Activated B cell treated with CpG ODN at 0.5 μM for 24 hours (primary cell): ENCODE measurements at regions not wholly inside any gene's neighbourhood (a gene's known extent, or its start where the extent isn't known, plus 50 kb on each side); places are given as distances from the start of the nearest gene placed in this dataset.

Experiments
- ATAC-seq: fragments of 200-7000 bp; cut with Tn5 transposase; one replicate; pipeline ENCODE4 v1.10.0; 2021; ENCODE audit warnings: low read depth, mild to moderate bottlenecking, moderate library complexity
- CTCF ChIA-PET: fragments of 350-600 bp; sonication (Branson Sonifier 250); formaldehyde crosslinking; loops from one replicate; lab custom pipeline; 2021; ENCODE audit warnings: antibody characterized with exemption; lab: Charles Lee
- POLR2A ChIA-PET: fragments of 350-600 bp; sonication (Branson Sonifier 250); formaldehyde crosslinking; loops from one replicate; lab custom pipeline; 2021; ENCODE audit warnings: antibody characterized with exemption; lab: Charles Lee
- DNase-seq: peaks from one replicate; pipeline ENCODE4 v3.0.0; 2022
- H3K27ac Mint-ChIP-seq: one replicate; pipeline ENCODE4 v1.8.0; 2020; ENCODE audit warnings: mixed read lengths
- H3K27me3 Mint-ChIP-seq: one replicate; pipeline ENCODE4 v1.8.0; 2021; ENCODE audit warnings: mixed read lengths
- H3K36me3 Mint-ChIP-seq: one replicate; pipeline ENCODE4 v1.8.0; 2021; ENCODE audit warnings: low read depth, mixed read lengths
- H3K4me1 Mint-ChIP-seq: one replicate; pipeline ENCODE4 v1.8.0; 2021; ENCODE audit warnings: mixed read lengths
- H3K4me3 Mint-ChIP-seq: one replicate; pipeline ENCODE4 v1.8.0; 2020; ENCODE audit warnings: mild to moderate bottlenecking, mixed read lengths
- H3K9me3 Mint-ChIP-seq: one replicate; pipeline ENCODE4 v1.8.0; 2020; ENCODE audit warnings: mixed read lengths
- CTCF ChIP-seq: fragments of 200-600 bp; IDR thresholded peaks from one replicate; pipeline ENCODE4 v1.8.0; 2022; ENCODE audit warnings: antibody characterized with exemption, mild to moderate bottlenecking
- intact Hi-C: fragments of 100-400 bp; cut with micrococcal nuclease; formaldehyde crosslinking; loops from one replicate; pipeline ENCODE4 v1.15.1; 2024

GRCh38 chrX:45322382-45322781 lies 121.7 kb upstream of the DIPK2B start:
- CTCF ChIA-PET: interaction anchor here (0.9 kb wide), 1 partner anchor 1086 kb away, joined by 3 read pairs; no protein-coding TSS in a partner anchor
- no peak for TF ChIP-seq CTCF
- POLR2A ChIA-PET: no interaction called here
- DNase-seq: no peak
- ATAC-seq: no peak
- H3K4me1 Mint-ChIP-seq: no peaks in the 10 kb centered on the region
- intact Hi-C loops: loop anchor here (2.0 kb wide), 1 partner anchor 1086 kb away; no protein-coding TSS in a partner anchor
- no peak overlapping the region for H3K4me3 Mint-ChIP-seq
- no peaks in the 10 kb centered on the region for H3K27me3 Mint-ChIP-seq
- H3K27ac Mint-ChIP-seq: no peak overlapping the region
- no peaks in the 10 kb centered on the region for H3K9me3 Mint-ChIP-seq
- no peaks in the 10 kb centered on the region for H3K36me3 Mint-ChIP-seq

GRCh38 chrX:45320191-45320590 lies 119.5 kb upstream of the DIPK2B start:
- no peak overlapping the region for H3K4me3 Mint-ChIP-seq
- ChIA-PET POLR2A (no interaction called here), CTCF (no interaction called here)
- no peaks in the 10 kb centered on the region for H3K4me1 Mint-ChIP-seq
- H3K36me3 Mint-ChIP-seq: no peaks in the 10 kb centered on the region
- H3K27ac Mint-ChIP-seq: no peak overlapping the region
- no peaks in the 10 kb centered on the region for H3K27me3 Mint-ChIP-seq
- intact Hi-C loops: no loop called here
- no peak for TF ChIP-seq CTCF
- DNase-seq: no peak
- no peak for ATAC-seq
- H3K9me3 Mint-ChIP-seq: no peaks in the 10 kb centered on the region

DNA sequence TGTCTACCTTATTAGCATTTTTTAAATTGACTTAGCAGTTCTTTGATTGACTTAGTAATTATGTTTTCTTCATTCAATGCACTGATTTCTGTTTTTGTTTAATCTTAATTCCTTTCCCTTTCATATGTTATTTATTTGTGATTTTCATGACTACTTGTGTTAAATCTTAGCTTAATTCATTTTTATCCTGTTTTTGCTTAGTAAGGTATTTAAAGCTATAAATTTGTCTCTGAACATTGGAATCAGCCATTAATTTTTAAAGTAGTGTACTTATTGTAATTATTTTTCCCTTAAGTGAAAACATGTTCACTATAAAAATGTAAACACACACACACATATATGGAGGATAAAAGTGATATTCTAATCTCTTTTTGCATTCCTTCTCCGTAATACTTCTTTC lies 109.1 kb upstream of the DIPK2B start:
- TF ChIP-seq CTCF: no peak
- DNase-seq: no peak
- H3K9me3 Mint-ChIP-seq: no peaks in the 10 kb centered on the region
- no peak for ATAC-seq
- no peaks in the 10 kb centered on the region for H3K4me1 Mint-ChIP-seq
- H3K36me3 Mint-ChIP-seq: no peaks in the 10 kb centered on the region
- H3K4me3 Mint-ChIP-seq: no peak overlapping the region
- POLR2A ChIA-PET: no interaction called here
- peaks cover 2% of the 10 kb centered on the region for H3K27me3 Mint-ChIP-seq
- CTCF ChIA-PET: no interaction called here
- intact Hi-C loops: no loop called here
- H3K27ac Mint-ChIP-seq: no peak overlapping the region

- ATAC-seq: no peak
- no peaks in the 10 kb centered on the region for H3K9me3 Mint-ChIP-seq
- H3K4me1 Mint-ChIP-seq: no peaks in the 10 kb centered on the region
- TF ChIP-seq CTCF: no peak
- intact Hi-C loops: no loop called here
- no peak overlapping the region for H3K27ac Mint-ChIP-seq
- H3K27me3 Mint-ChIP-seq: peaks cover 2% of the 10 kb centered on the region
- H3K4me3 Mint-ChIP-seq: no peak overlapping the region
- H3K36me3 Mint-ChIP-seq: no peaks in the 10 kb centered on the region
- ChIA-PET CTCF (no interaction called here), POLR2A (no interaction called here)
- no peak for DNase-seq
These were observed 108.4 kb upstream of the DIPK2B start for GRCh38 chrX:45309096-45309495.

- CTCF ChIA-PET: no interaction called here
- no peak for DNase-seq
- Mint-ChIP-seq H3K36me3 (no peaks in the 10 kb centered on the region), H3K27ac (no peak overlapping the region), H3K9me3 (no peaks in the 10 kb centered on the region), H3K4me1 (no peaks in the 10 kb centered on the region), H3K4me3 (no peak overlapping the region), H3K27me3 (no peaks in the 10 kb centered on the region)
- intact Hi-C loops: no loop called here
- ATAC-seq: no peak
- no peak for TF ChIP-seq CTCF
- POLR2A ChIA-PET: no interaction called here
These were observed 106.1 kb upstream of the DIPK2B start for GRCh38 chrX:45306794-45307193.
